ENCODE measurements at regions not wholly inside any gene's neighbourhood (a gene's known extent, or its start where the extent isn't known, plus 50 kb on each side); places are given as distances from the start of the nearest gene placed in this dataset.

DNA sequence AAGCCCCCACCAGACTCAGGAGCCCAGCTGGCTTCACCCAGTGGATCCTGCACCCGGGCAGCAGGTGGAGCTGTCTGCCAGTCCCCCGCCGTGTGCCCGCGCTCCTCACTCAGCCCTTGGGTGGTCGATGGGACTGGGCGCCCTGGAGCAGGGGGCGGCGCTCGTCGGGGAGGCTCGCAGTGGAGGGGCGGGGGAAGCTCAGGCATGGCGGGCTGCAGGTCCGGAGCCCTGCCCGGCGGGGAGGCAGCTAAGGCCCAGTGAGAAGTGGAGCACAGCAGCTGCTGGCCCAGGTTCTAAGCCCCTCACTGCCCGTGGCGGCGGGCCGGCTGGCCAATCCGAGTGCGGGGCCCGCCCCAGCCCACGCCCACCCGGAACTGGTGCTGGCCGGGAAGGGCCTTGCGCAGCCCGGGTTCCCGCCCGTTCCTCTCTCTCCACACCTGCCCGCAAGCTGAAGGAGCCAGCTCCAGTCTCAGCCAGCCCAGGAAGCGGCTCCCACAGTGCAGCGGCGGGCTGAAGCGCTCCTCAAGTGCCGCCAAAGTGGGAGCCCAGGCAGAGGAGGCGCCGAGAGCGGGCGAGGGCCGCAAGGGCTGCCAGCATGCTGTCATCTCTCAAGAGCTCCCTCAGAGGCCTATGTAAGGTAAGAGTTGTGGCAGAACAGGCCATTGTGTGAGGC lies 1307.8 kb upstream of the TMEFF2 start (continued):
- no peak for TF ChIP-seq BCL11A (IDR thresholded peaks at IDR 0.05; ENCODE audit: low read depth in 2 of 2, low read length in 2 of 2)
- TF ChIP-seq ASH2L (IDR thresholded peaks at IDR 0.05; ENCODE audit: low read length): peak; percentile 58
- TF ChIP-seq, protein P1, sequence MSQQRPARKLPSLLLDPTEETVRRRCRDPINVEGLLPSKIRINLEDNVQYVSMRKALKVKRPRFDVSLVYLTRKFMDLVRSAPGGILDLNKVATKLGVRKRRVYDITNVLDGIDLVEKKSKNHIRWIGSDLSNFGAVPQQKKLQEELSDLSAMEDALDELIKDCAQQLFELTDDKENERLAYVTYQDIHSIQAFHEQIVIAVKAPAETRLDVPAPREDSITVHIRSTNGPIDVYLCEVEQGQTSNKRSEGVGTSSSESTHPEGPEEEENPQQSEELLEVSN (IDR thresholded peaks at IDR 0.05): peak; percentile 96
- TF ChIP-seq, protein P2, sequence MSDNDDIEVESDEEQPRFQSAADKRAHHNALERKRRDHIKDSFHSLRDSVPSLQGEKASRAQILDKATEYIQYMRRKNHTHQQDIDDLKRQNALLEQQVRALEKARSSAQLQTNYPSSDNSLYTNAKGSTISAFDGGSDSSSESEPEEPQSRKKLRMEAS (IDR thresholded peaks at IDR 0.05): peak; percentile 74
